ENCODE measurements at regions not wholly inside any gene's neighbourhood (a gene's known extent, or its start where the extent isn't known, plus 50 kb on each side); places are given as distances from the start of the nearest gene placed in this dataset.

DNA sequence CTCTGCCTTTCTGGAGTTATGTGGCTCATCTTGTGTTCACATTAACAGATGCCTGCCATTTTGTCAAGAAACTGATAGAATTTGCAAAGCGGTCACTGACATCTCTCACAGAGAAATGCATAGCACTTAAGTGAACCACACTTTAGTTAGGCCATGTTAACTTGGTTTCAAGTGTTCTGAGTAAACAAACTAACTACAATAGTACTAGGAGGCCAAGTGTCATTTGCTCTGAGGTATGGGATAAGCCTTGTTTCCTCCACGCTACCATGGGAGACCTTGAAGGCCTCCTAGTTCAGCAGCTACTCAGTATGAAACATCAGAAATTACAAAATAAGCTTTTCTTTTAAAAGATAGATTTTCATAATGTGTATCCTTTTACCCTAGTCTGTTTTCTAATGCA, 143.5 kb upstream of the MARCKS start:
- Histone ChIP-seq H3K4me1 (ENCODE audit: low read length) (no peaks in the 10 kb centered on the region), H3K79me2 (ENCODE audit: low read length) (no peaks in the 10 kb centered on the region), H3K27me3 (replicated peaks; ENCODE audit: insufficient read depth, low read length) (no peaks in the 10 kb centered on the region), H4K20me1 (ENCODE audit: insufficient read depth, low read length) (no peaks in the 10 kb centered on the region), H3K9ac (ENCODE audit: low read length) (no peak overlapping the region), H3K9me2 (replicated peaks; ENCODE audit: insufficient read depth, low read length) (no peaks in the 10 kb centered on the region), H3K27ac (ENCODE audit: low read length) (no peak overlapping the region), H3K9me3 (replicated peaks; ENCODE audit: insufficient read depth, low read length) (no peaks in the 10 kb centered on the region), H3K4me2 (ENCODE audit: low read depth, low read length) (no peak overlapping the region), H3F3A (ENCODE audit: insufficient read depth, low read length) (no peaks in the 10 kb centered on the region), H3K4me3 (ENCODE audit: low read length) (no peak overlapping the region), H3K36me3 (replicated peaks; ENCODE audit: insufficient read depth, low read length) (no peaks in the 10 kb centered on the region), H2AFZ (ENCODE audit: low read length) (no peak overlapping the region)
- TF ChIP-seq EZH2 (optimal IDR thresholded peaks at IDR 0.05; ENCODE audit: low read depth, low read length) (no peak), EZH2phosphoT487 (IDR thresholded peaks at IDR 0.05; ENCODE audit: low read length) (no peak)
- TF ChIP-seq, protein P1, sequence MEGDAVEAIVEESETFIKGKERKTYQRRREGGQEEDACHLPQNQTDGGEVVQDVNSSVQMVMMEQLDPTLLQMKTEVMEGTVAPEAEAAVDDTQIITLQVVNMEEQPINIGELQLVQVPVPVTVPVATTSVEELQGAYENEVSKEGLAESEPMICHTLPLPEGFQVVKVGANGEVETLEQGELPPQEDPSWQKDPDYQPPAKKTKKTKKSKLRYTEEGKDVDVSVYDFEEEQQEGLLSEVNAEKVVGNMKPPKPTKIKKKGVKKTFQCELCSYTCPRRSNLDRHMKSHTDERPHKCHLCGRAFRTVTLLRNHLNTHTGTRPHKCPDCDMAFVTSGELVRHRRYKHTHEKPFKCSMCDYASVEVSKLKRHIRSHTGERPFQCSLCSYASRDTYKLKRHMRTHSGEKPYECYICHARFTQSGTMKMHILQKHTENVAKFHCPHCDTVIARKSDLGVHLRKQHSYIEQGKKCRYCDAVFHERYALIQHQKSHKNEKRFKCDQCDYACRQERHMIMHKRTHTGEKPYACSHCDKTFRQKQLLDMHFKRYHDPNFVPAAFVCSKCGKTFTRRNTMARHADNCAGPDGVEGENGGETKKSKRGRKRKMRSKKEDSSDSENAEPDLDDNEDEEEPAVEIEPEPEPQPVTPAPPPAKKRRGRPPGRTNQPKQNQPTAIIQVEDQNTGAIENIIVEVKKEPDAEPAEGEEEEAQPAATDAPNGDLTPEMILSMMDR (IDR thresholded peaks at IDR 0.05; ENCODE audit: low read length), result no peak
- no peak for DNase-seq

DNA sequence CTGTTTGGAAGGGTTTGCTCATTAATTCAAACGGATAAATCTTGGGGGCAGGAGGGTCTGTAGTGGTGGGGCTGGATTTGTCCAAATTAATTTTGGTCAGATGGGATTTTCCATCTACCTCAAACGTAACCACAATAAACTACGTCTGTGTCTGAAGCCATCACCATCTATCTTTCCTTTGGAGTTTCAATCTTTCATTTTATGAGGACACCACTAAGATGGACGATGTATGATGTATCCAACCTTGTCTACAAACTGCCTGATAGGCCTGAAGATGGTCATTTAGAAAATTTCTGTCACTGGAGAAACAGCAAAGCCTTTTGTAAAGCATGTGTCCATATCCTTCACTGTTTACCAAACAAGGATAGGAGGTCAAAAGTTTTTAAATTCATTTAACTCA, 138.6 kb upstream of the MARCKS start:
- no peak overlapping the region for H3K27ac ChIP-seq (ENCODE audit: low read length)
- H3K4me2 ChIP-seq (ENCODE audit: low read depth, low read length), result no peak overlapping the region
- no peaks in the 10 kb centered on the region for H4K20me1 ChIP-seq (ENCODE audit: insufficient read depth, low read length)
- H3K36me3 ChIP-seq (replicated peaks; ENCODE audit: insufficient read depth, low read length), result no peaks in the 10 kb centered on the region
- H3K27me3 ChIP-seq (replicated peaks; ENCODE audit: insufficient read depth, low read length), result no peaks in the 10 kb centered on the region
- H2AFZ ChIP-seq (ENCODE audit: low read length), result no peak overlapping the region
- H3K9ac ChIP-seq (ENCODE audit: low read length), result no peak overlapping the region
- H3K4me3 ChIP-seq (ENCODE audit: low read length), result no peak overlapping the region
- no peaks in the 10 kb centered on the region for H3K9me3 ChIP-seq (replicated peaks; ENCODE audit: insufficient read depth, low read length)
- no peaks in the 10 kb centered on the region for H3K9me2 ChIP-seq (replicated peaks; ENCODE audit: insufficient read depth, low read length)
- H3K79me2 ChIP-seq (ENCODE audit: low read length), result no peaks in the 10 kb centered on the region
- H3F3A ChIP-seq (ENCODE audit: insufficient read depth, low read length), result no peaks in the 10 kb centered on the region
- no peaks in the 10 kb centered on the region for H3K4me1 ChIP-seq (ENCODE audit: low read length)
- no peak for DNase-seq
- TF ChIP-seq, protein P1 (IDR thresholded peaks at IDR 0.05; ENCODE audit: low read length), result no peak
- TF ChIP-seq EZH2phosphoT487 (IDR thresholded peaks at IDR 0.05; ENCODE audit: low read length), result no peak
- TF ChIP-seq EZH2 (optimal IDR thresholded peaks at IDR 0.05; ENCODE audit: low read depth, low read length), result no peak

DNA sequence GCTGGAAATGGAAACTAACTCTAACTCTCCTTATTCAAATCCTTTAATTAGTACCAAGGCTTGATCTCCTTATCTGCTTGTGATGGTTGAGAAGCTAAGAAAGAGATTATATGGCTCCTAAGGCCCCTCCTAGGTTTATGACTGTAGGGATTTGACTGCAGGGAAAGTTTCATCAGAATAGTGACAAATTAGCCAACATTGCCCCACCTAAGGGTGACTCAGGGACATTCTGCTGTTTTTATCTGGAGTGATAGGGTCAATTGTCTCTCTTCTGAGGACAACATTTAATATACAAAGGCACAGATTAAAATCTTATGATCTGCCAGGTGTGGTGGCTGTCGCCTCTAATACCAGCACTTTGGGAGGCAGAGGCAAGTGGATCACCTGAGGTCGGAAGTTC, 138.1 kb upstream of the MARCKS start:
- no peaks in the 10 kb centered on the region for H3K36me3 ChIP-seq (replicated peaks; ENCODE audit: insufficient read depth, low read length)
- H3K4me3 ChIP-seq (ENCODE audit: low read length), result no peak overlapping the region
- H3K9ac ChIP-seq (ENCODE audit: low read length), result no peak overlapping the region
- H4K20me1 ChIP-seq (ENCODE audit: insufficient read depth, low read length), result no peaks in the 10 kb centered on the region
- H3K9me3 ChIP-seq (replicated peaks; ENCODE audit: insufficient read depth, low read length), result no peaks in the 10 kb centered on the region
- no peak overlapping the region for H3K4me2 ChIP-seq (ENCODE audit: low read depth, low read length)
- H3K27me3 ChIP-seq (replicated peaks; ENCODE audit: insufficient read depth, low read length), result no peaks in the 10 kb centered on the region
- no peak overlapping the region for H2AFZ ChIP-seq (ENCODE audit: low read length)
- TF ChIP-seq EZH2 (optimal IDR thresholded peaks at IDR 0.05; ENCODE audit: low read depth, low read length) (no peak), EZH2phosphoT487 (IDR thresholded peaks at IDR 0.05; ENCODE audit: low read length) (no peak)
- TF ChIP-seq, protein P1 (IDR thresholded peaks at IDR 0.05; ENCODE audit: low read length), result no peak
- H3K4me1 ChIP-seq (ENCODE audit: low read length), result no peaks in the 10 kb centered on the region
- no peaks in the 10 kb centered on the region for H3F3A ChIP-seq (ENCODE audit: insufficient read depth, low read length)
- H3K79me2 ChIP-seq (ENCODE audit: low read length), result no peaks in the 10 kb centered on the region
- H3K27ac ChIP-seq (ENCODE audit: low read length), result no peak overlapping the region
- DNase-seq, result no peak
- H3K9me2 ChIP-seq (replicated peaks; ENCODE audit: insufficient read depth, low read length), result no peaks in the 10 kb centered on the region

All from MM.1S (cell line).